OCI-LY3 (cell line): ENCODE measurements at regions not wholly inside any gene's neighbourhood (a gene's known extent, or its start where the extent isn't known, plus 50 kb on each side); places are given as distances from the start of the nearest gene placed in this dataset.

Source experiments
- H2AFZ ChIP-seq: fragments of 200-600, 300-600 bp; shearing (Covaris generic); 2 replicates; pipeline ENCODE4 v1.6.0; 2014; ENCODE audit warnings: antibody characterized with exemption, low read depth, low read length
- H3K27ac ChIP-seq: fragments of 200-600, 300-600 bp; sonication (generic); 2 replicates; pipeline ENCODE4 v1.5.1; 2014; ENCODE audit warnings: mild to moderate bottlenecking, low read length, moderate library complexity, mixed read lengths
- H3K27me3 ChIP-seq: fragments of 200-600, 300-600 bp; sonication (generic); 2 replicates; pipeline ENCODE4 v1.6.1; 2014; ENCODE audit warnings: low read depth, low read length, mixed read lengths
- H3K36me3 ChIP-seq: fragments of 200-600, 300-600 bp; sonication (generic); replicated peaks from 2 replicates; pipeline ENCODE3; 2014; ENCODE audit warnings: low read depth, low read length, mixed read lengths
- H3K4me1 ChIP-seq: fragments of 300-600, 200-600 bp; sonication (generic); 2 replicates; pipeline ENCODE4 v1.6.1; 2014; ENCODE audit warnings: low read length, mixed read lengths
- H3K4me2 ChIP-seq: fragments of 200-600, 300-600 bp; sonication (generic); 2 replicates; pipeline ENCODE4 v1.6.1; 2014; ENCODE audit warnings: low read length, mixed read lengths
- H3K4me3 ChIP-seq: fragments of 300-600, 200-600 bp; sonication (generic); 2 replicates; pipeline ENCODE4 v1.5.1; 2014; ENCODE audit warnings: antibody characterized with exemption, mild to moderate bottlenecking, low read length, moderate library complexity
- H3K79me2 ChIP-seq: fragments of 300-600, 200-600 bp; shearing (Covaris generic); 2 replicates; pipeline ENCODE4 v1.6.1; 2014; ENCODE audit warnings: mild to moderate bottlenecking, low read length, mixed read lengths
- H3K9ac ChIP-seq: fragments of 300-600, 200-600 bp; shearing (Covaris generic); 2 replicates; pipeline ENCODE4 v1.6.0; 2014; ENCODE audit warnings: mild to moderate bottlenecking, low read length, moderate library complexity
- H3K9me3 ChIP-seq: fragments of 200-600, 300-600 bp; shearing (Covaris generic); 2 replicates; pipeline ENCODE4 v1.6.1; 2014; ENCODE audit warnings: low read length, mixed read lengths; ENCODE audit not compliant: insufficient read depth
- H4K20me1 ChIP-seq: fragments of 200-600, 300-600 bp; sonication (generic); 2 replicates; pipeline ENCODE4 v1.6.1; 2016; ENCODE audit warnings: low read length, mixed read lengths; ENCODE audit not compliant: insufficient read depth
- CTCF ChIP-seq: fragments of 200-600, 300-600 bp; sonication (generic); IDR thresholded peaks from 2 replicates; pipeline ENCODE4 v1.5.1; 2014; ENCODE audit warnings: antibody characterized with exemption, low read length, low read depth
- EZH2phosphoT487 ChIP-seq: fragments of 200-600 bp; shearing (Covaris generic); IDR thresholded peaks from 2 replicates; pipeline ENCODE4 v1.6.1; 2018; ENCODE audit warnings: antibody characterized with exemption, mixed run types, low read depth

GRCh38 chr3:159339131-159339530 lies 537.3 kb downstream of the MFSD1 start:
- no peaks in the 10 kb centered on the region for H3K9me3 ChIP-seq
- H4K20me1 ChIP-seq = no peaks in the 10 kb centered on the region
- H3K4me3 ChIP-seq = no peak overlapping the region
- H3K27ac ChIP-seq = no peak overlapping the region
- no peak overlapping the region for H3K4me2 ChIP-seq
- no peaks in the 10 kb centered on the region for H3K36me3 ChIP-seq
- H3K79me2 ChIP-seq = no peaks in the 10 kb centered on the region
- no peak overlapping the region for H2AFZ ChIP-seq
- TF ChIP-seq EZH2phosphoT487 (no peak), CTCF (no peak)
- H3K27me3 ChIP-seq = no peaks in the 10 kb centered on the region
- no peaks in the 10 kb centered on the region for H3K4me1 ChIP-seq
- H3K9ac ChIP-seq = no peak overlapping the region

- H4K20me1 ChIP-seq = no peaks in the 10 kb centered on the region
- H2AFZ ChIP-seq = no peak overlapping the region
- H3K4me3 ChIP-seq = no peak overlapping the region
- H3K4me2 ChIP-seq = no peak overlapping the region
- no peak for TF ChIP-seq EZH2phosphoT487
- no peak for TF ChIP-seq CTCF
- H3K9me3 ChIP-seq = no peaks in the 10 kb centered on the region
- H3K79me2 ChIP-seq = no peaks in the 10 kb centered on the region
- no peaks in the 10 kb centered on the region for H3K27me3 ChIP-seq
- no peaks in the 10 kb centered on the region for H3K36me3 ChIP-seq
- H3K4me1 ChIP-seq = no peaks in the 10 kb centered on the region
- no peak overlapping the region for H3K27ac ChIP-seq
- H3K9ac ChIP-seq = no peak overlapping the region
Measured at GRCh38 chr3:159340877-159341500, 539.1 kb downstream of the MFSD1 start.

- Histone ChIP-seq H4K20me1 (no peaks in the 10 kb centered on the region), H3K4me3 (no peak overlapping the region), H3K27me3 (no peaks in the 10 kb centered on the region), H3K36me3 (no peaks in the 10 kb centered on the region), H3K9me3 (no peaks in the 10 kb centered on the region), H2AFZ (no peak overlapping the region), H3K4me2 (no peak overlapping the region), H3K4me1 (no peaks in the 10 kb centered on the region), H3K9ac (no peak overlapping the region), H3K27ac (no peak overlapping the region), H3K79me2 (no peaks in the 10 kb centered on the region)
- no peak for TF ChIP-seq EZH2phosphoT487
- no peak for TF ChIP-seq CTCF
Measured at GRCh38 chr3:159346271-159346903, 544.5 kb downstream of the MFSD1 start.

GRCh38 chr3:159348431-159348830 lies 546.6 kb downstream of the MFSD1 start:
- H2AFZ ChIP-seq = no peak overlapping the region
- no peaks in the 10 kb centered on the region for H4K20me1 ChIP-seq
- no peak overlapping the region for H3K4me2 ChIP-seq
- no peak overlapping the region for H3K27ac ChIP-seq
- no peaks in the 10 kb centered on the region for H3K4me1 ChIP-seq
- no peaks in the 10 kb centered on the region for H3K79me2 ChIP-seq
- H3K9ac ChIP-seq = no peak overlapping the region
- no peak for TF ChIP-seq CTCF
- TF ChIP-seq EZH2phosphoT487 = no peak
- H3K4me3 ChIP-seq = no peak overlapping the region
- H3K27me3 ChIP-seq = no peaks in the 10 kb centered on the region
- H3K36me3 ChIP-seq = no peaks in the 10 kb centered on the region
- H3K9me3 ChIP-seq = no peaks in the 10 kb centered on the region
